HEK293 (cell line): ENCODE measurements at regions not wholly inside any gene's neighbourhood (a gene's known extent, or its start where the extent isn't known, plus 50 kb on each side); places are given as distances from the start of the nearest gene placed in this dataset.

ENCODE experiments used
- REST ChIP-seq: fragments of 450-650 bp; formaldehyde crosslinking; IDR thresholded peaks from 2 replicates; pipeline ENCODE4 v1.5.1; 2016; ENCODE audit warnings: missing biosample characterization, missing genetic modification characterization
- YY1 ChIP-seq: fragments of 450-650 bp; formaldehyde crosslinking; IDR thresholded peaks from 2 replicates; pipeline ENCODE4 v1.5.1; 2018; ENCODE audit warnings: missing biosample characterization, missing genetic modification characterization
- ZNF23 ChIP-seq: fragments of 450-650 bp; formaldehyde crosslinking; IDR thresholded peaks from 2 replicates; pipeline ENCODE4 v1.5.1; 2016; ENCODE audit warnings: missing biosample characterization, missing genetic modification characterization, borderline replicate concordance
- ZNF350 ChIP-seq: fragments of 450-650 bp; formaldehyde crosslinking; IDR thresholded peaks from 2 replicates; pipeline ENCODE4 v1.5.0; 2017; ENCODE audit warnings: missing biosample characterization, mild to moderate bottlenecking, missing genetic modification characterization
- ZNF660 ChIP-seq: fragments of 450-650 bp; IDR thresholded peaks from 2 replicates; pipeline ENCODE4 v1.5.1; 2018; ENCODE audit warnings: missing biosample characterization, mild to moderate bottlenecking, missing genetic modification characterization
- TF ChIP-seq, protein P1 (sequence below): IDR thresholded peaks from 2 replicates; pipeline ENCODE4 v1.6.1; 2011; ENCODE audit warnings: mild to moderate bottlenecking, low read depth, low read length, borderline replicate concordance

DNA sequence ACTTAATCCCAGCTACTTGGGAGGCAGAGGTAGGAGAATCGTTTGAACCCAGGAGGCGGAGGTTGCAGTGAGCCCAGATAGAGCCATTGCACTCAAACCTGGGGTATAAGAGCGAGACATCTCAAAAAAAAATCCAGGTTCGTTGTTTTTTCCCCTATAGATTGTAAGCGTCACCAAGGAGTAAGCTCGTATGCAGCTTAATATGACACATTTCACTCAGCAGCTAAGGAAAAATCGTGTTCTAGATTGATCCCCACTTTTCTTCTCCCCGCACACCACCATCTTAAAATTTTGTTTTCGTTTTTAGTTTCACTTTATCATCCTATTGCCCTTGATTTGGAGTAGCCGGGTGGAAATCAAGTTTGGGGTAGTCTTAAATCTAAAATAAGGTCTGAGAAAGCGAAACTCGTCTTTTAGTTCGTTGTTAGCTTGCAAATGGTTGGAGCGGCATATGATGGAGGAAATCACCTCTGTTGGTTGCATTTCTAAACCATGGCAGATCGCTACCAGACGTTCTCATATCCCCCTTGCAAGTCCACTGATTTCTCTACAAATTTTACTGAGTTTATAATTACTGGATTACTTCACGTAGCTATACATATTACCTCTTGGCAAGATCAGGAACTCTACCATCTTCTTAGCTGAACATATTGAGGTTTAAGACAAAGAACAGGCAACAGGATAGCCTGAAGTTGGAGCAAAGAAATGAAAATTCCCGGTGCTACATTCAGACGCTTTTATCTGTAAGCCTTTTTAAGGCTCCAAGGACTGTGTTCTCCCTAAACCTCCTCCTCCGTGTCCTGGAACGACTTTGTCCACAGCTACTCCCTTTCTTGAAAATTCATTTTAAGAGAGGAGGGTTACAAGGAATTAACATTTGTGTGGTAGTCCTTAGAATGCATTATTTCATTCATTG lies 91.1 kb upstream of the BTN3A2 start:
- TF ChIP-seq YY1 (tag by site-specific recombination) (no peak), ZNF23 (tag by site-specific recombination) (no peak), ZNF660 (tag by site-specific recombination) (no peak), REST (tag by site-specific recombination) (no peak), ZNF350 (no peak)
- TF ChIP-seq, protein P1, sequence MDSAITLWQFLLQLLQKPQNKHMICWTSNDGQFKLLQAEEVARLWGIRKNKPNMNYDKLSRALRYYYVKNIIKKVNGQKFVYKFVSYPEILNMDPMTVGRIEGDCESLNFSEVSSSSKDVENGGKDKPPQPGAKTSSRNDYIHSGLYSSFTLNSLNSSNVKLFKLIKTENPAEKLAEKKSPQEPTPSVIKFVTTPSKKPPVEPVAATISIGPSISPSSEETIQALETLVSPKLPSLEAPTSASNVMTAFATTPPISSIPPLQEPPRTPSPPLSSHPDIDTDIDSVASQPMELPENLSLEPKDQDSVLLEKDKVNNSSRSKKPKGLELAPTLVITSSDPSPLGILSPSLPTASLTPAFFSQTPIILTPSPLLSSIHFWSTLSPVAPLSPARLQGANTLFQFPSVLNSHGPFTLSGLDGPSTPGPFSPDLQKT, result no peak
